Endothelial cell of umbilical vein (primary cell): ENCODE measurements at regions not wholly inside any gene's neighbourhood (a gene's known extent, or its start where the extent isn't known, plus 50 kb on each side); places are given as distances from the start of the nearest gene placed in this dataset.

Experiments used
- BruUV-seq: library from RNA; stranded (reverse); fragments of 400-500 nt; replicated peaks from 2 replicates; lab custom pipeline; 2021; lab: Mats Ljungman, UMichigan
- CTCF ChIA-PET: fragments of 300-600, 350-600 bp; sonication (Branson Sonifier 250); formaldehyde crosslinking; loops from one replicate; lab custom pipeline; 2021; ENCODE audit warnings: antibody characterized with exemption, inconsistent platforms; lab: Charles Lee
- POLR2A ChIA-PET: fragments of 300-600, 350-600 bp; sonication (Branson Sonifier 250); formaldehyde crosslinking; loops from one replicate; lab custom pipeline; 2021; ENCODE audit warnings: antibody characterized with exemption, inconsistent platforms; lab: Charles Lee
- DNase-seq: peaks from one replicate; pipeline ENCODE4 v3.0.0-alpha.2; 2011; ENCODE audit warnings: low read depth, low spot score
- FAIRE-seq: peaks from 2 replicates; lab custom pipeline; 2011; peaks lifted over from hg19 to GRCh38; lab: Jason Lieb, UNC
- H2AFZ ChIP-seq: 2 replicates; pipeline ENCODE4 v1.6.0; 2012; ENCODE audit warnings: low read depth, low read length, control low read depth, inconsistent platforms
- H3K27ac ChIP-seq: 2 replicates; pipeline ENCODE4 v1.5.1; 2011; ENCODE audit warnings: low read depth, mild to moderate bottlenecking, control low read depth, low read length, moderate library complexity; ENCODE audit not compliant: insufficient read depth
- H3K27me3 ChIP-seq, 2 experiments: 2 replicates each; pipeline versions ENCODE4 v1.6.0 to v1.6.1; 2011; ENCODE audit warnings: low read length in 2 of 2, mixed read lengths in 1 of 2; ENCODE audit not compliant: control insufficient read depth in 2 of 2, insufficient read depth in 2 of 2
- H3K36me3 ChIP-seq, 2 experiments: 2 replicates in 1 of 2; 3 replicates in 1 of 2; pipeline ENCODE4 v1.5.1; 2011; ENCODE audit warnings: low read length in 2 of 2, mild to moderate bottlenecking in 1 of 2, moderate library complexity in 1 of 2; ENCODE audit not compliant: control insufficient read depth in 2 of 2, insufficient read depth in 2 of 2; ENCODE audit errors: extremely low read depth in 1 of 2
- H3K4me1 ChIP-seq: 3 replicates; pipeline ENCODE4 v1.5.1; 2011; ENCODE audit warnings: mild to moderate bottlenecking, low read length; ENCODE audit not compliant: control insufficient read depth, insufficient read depth; ENCODE audit errors: extremely low read depth
- H3K4me2 ChIP-seq: 2 replicates; pipeline ENCODE4 v1.6.1; 2011; ENCODE audit warnings: low read length, control low read depth, mixed read lengths; ENCODE audit not compliant: insufficient read depth
- H3K4me3 ChIP-seq, 3 experiments: fragments of 200-600 bp in 1 of 3; sonication (generic), shearing (Covaris generic) in 1 of 3; replicated peaks in 1 of 3; 2 replicates each; pipeline ENCODE4 v1.5.1; 2011 to 2016; ENCODE audit warnings: control low read depth in 3 of 3, low read length in 3 of 3, mild to moderate bottlenecking in 2 of 3, inconsistent platforms in 1 of 3, low read depth in 1 of 3, moderate library complexity in 1 of 3; ENCODE audit not compliant: insufficient read depth in 1 of 3
- H3K79me2 ChIP-seq: 2 replicates; pipeline ENCODE4 v1.6.0; 2012; ENCODE audit warnings: low read length, inconsistent platforms; ENCODE audit not compliant: control insufficient read depth, insufficient read depth
- H3K9ac ChIP-seq: replicated peaks from 2 replicates; pipeline ENCODE3; 2011; ENCODE audit warnings: low read length, control low read depth; ENCODE audit not compliant: insufficient read depth; ENCODE audit errors: extremely low read depth
- H3K9me1 ChIP-seq: replicated peaks from 3 replicates; pipeline ENCODE4 v1.6.0; 2011; ENCODE audit warnings: mild to moderate bottlenecking, low read length; ENCODE audit not compliant: control insufficient read depth, insufficient read depth; ENCODE audit errors: extremely low read depth
- H3K9me3 ChIP-seq: replicated peaks from 2 replicates; pipeline ENCODE4 v1.5.1; 2012; ENCODE audit warnings: low read length, inconsistent platforms; ENCODE audit not compliant: control insufficient read depth, insufficient read depth
- H4K20me1 ChIP-seq: replicated peaks from 2 replicates; pipeline ENCODE3; 2011; ENCODE audit warnings: mild to moderate bottlenecking, low read length; ENCODE audit not compliant: control insufficient read depth, insufficient read depth; ENCODE audit errors: extremely low read depth
- EZH2 ChIP-seq: IDR thresholded peaks from 2 replicates; pipeline ENCODE4 v1.6.1; 2012; ENCODE audit warnings: borderline replicate concordance, low read depth, mild to moderate bottlenecking, moderate library complexity, low read length, inconsistent platforms; ENCODE audit not compliant: severe bottlenecking
- FOS ChIP-seq: IDR thresholded peaks from 2 replicates; pipeline ENCODE4 v1.6.1; 2011; ENCODE audit warnings: mild to moderate bottlenecking, low read length, moderate library complexity, borderline replicate concordance; ENCODE audit not compliant: insufficient read depth
- GATA2 ChIP-seq: IDR thresholded peaks from 2 replicates; pipeline ENCODE4 v1.7.0; 2011; ENCODE audit warnings: low read depth, mild to moderate bottlenecking, moderate library complexity, mixed read lengths, low read length; ENCODE audit not compliant: insufficient read length, insufficient read depth
- JUN ChIP-seq: IDR thresholded peaks from 2 replicates; pipeline ENCODE4 v1.6.1; 2011; ENCODE audit warnings: borderline replicate concordance, low read depth; ENCODE audit not compliant: insufficient read length, insufficient read depth
- MYC ChIP-seq: IDR thresholded peaks from one replicate; pipeline ENCODE4 v1.6.1; 2011; ENCODE audit warnings: mild to moderate bottlenecking, low read depth, low read length
- POLR2A ChIP-seq: IDR thresholded peaks from 2 replicates; pipeline ENCODE4 v1.6.1; 2012; ENCODE audit warnings: low read depth, mild to moderate bottlenecking, control low read depth, low read length
- POLR2AphosphoS5 ChIP-seq: IDR thresholded peaks from 2 replicates; pipeline ENCODE4 v1.6.1; 2012; ENCODE audit warnings: low read depth, mild to moderate bottlenecking, control low read depth, low read length, moderate library complexity; ENCODE audit not compliant: insufficient read depth
- dilution Hi-C: fragments of 300-500 bp; cut with MboI; formaldehyde crosslinking; loops from one replicate; pipeline ENCODE4 v1.15.0; 2019; ENCODE audit warnings: low sequenced_read_pairs; ENCODE audit not compliant: extremely low pct_ligation_motif_present
- intact Hi-C: fragments of 100-400 bp; cut with micrococcal nuclease; formaldehyde crosslinking; loops from one replicate; pipeline ENCODE4 v1.10.0; 2022
- TF ChIP-seq, protein P1 (sequence below): IDR thresholded peaks from 2 replicates; pipeline ENCODE4 v1.6.1; 2011; ENCODE audit not compliant: insufficient read depth, insufficient read length
- TF ChIP-seq, protein P2 (sequence below), 2 donors: IDR thresholded peaks; 1 replicate in 1 of 2; 2 replicates in 1 of 2; pipeline ENCODE4 v1.5.1; 2011; ENCODE audit warnings: low read length in 2 of 2, mild to moderate bottlenecking in 2 of 2, moderate library complexity in 2 of 2, control low read depth in 1 of 2, inconsistent platforms in 1 of 2, low read depth in 1 of 2; ENCODE audit not compliant: insufficient read depth in 1 of 2; ENCODE audit errors: extremely low read depth in 1 of 2

DNA sequence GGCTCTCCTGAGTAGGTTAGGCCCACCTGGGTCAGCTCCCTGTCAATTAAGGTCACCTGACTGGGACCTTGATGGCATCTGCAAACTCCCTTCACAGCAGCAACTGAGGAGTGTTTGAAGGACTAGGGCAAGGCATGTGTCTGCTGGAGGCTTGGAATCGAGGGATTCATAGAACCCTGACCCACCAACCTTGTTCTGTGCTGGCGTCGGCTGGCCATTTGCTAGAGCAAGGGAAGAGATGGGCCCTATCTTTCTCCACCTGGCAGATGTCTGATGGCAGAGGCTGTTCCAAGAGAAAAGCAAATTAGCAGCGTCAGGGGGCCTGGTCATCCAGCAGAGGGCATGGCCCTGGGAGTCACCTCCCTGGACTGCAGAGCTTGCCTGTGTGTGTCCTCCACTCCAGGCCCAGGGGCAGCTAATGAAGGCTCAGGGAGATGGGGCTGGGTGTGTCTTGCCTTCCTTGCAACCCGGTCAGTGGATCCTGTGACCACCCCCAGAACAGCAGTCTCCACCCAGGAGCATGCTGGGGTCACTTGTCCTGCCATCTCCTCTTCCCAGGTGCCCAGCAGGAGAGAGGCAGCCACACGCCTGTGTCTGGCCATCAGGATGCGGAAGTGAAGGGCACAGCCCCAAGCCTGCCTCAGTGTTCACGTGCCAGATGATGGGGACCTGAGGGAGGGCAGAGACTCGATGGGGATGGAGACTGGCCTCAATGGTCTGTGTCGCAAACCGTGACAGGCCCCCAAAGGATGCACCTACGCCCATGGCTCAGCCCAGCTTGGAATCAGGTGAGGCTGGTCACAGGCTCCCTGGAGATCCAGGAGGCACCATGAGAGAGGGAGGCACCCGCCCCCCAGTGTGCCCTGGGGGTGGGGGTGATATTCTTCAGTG is 53.9 kb downstream of the BARX1 start:
- TF ChIP-seq POLR2AphosphoS5 = no peak
- TF ChIP-seq POLR2A = no peak
- TF ChIP-seq JUN = no peak
- no peak for TF ChIP-seq EZH2
- no peak for TF ChIP-seq GATA2
- TF ChIP-seq MYC = no peak
- TF ChIP-seq, protein P1, sequence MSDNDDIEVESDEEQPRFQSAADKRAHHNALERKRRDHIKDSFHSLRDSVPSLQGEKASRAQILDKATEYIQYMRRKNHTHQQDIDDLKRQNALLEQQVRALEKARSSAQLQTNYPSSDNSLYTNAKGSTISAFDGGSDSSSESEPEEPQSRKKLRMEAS = no peak
- TF ChIP-seq, protein P2, sequence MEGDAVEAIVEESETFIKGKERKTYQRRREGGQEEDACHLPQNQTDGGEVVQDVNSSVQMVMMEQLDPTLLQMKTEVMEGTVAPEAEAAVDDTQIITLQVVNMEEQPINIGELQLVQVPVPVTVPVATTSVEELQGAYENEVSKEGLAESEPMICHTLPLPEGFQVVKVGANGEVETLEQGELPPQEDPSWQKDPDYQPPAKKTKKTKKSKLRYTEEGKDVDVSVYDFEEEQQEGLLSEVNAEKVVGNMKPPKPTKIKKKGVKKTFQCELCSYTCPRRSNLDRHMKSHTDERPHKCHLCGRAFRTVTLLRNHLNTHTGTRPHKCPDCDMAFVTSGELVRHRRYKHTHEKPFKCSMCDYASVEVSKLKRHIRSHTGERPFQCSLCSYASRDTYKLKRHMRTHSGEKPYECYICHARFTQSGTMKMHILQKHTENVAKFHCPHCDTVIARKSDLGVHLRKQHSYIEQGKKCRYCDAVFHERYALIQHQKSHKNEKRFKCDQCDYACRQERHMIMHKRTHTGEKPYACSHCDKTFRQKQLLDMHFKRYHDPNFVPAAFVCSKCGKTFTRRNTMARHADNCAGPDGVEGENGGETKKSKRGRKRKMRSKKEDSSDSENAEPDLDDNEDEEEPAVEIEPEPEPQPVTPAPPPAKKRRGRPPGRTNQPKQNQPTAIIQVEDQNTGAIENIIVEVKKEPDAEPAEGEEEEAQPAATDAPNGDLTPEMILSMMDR (IDR thresholded peaks at IDR 0.05; ENCODE audit: extremely low read depth in 1 of 2, insufficient read depth in 1 of 2, low read depth in 1 of 2, low read length in 2 of 2) = no peak
- TF ChIP-seq FOS = no peak
- no TSS peak for BruUV-seq
- H3K4me3 ChIP-seq = no peak overlapping the region
- no peak overlapping the region for H3K9ac ChIP-seq
- no peak overlapping the region for H3K27ac ChIP-seq
- DNase-seq (no peak), FAIRE-seq (no peak)
- no peaks in the 10 kb centered on the region for H3K9me3 ChIP-seq
- H3K27me3 ChIP-seq = no peaks in the 10 kb centered on the region
- H2AFZ ChIP-seq = no peak overlapping the region
- H4K20me1 ChIP-seq = no peaks in the 10 kb centered on the region
- H3K79me2 ChIP-seq = no peaks in the 10 kb centered on the region
- intact Hi-C loops = no loop called here
- H3K4me2 ChIP-seq = no peak overlapping the region
- ChIA-PET CTCF (interaction anchor here (0.8 kb wide), 1 partner anchor 74 kb away, joined by 3 read pairs; no protein-coding TSS in a partner anchor), POLR2A (no interaction called here)
- dilution Hi-C loops = no loop called here
- no peaks in the 10 kb centered on the region for H3K4me1 ChIP-seq
- no peaks in the 10 kb centered on the region for H3K9me1 ChIP-seq
- H3K36me3 ChIP-seq = no peaks in the 10 kb centered on the region
